B cell (primary cell): ENCODE measurements at regions not wholly inside any gene's neighbourhood (a gene's known extent, or its start where the extent isn't known, plus 50 kb on each side); places are given as distances from the start of the nearest gene placed in this dataset.

Source experiments
- CTCF ChIP-seq: fragments of 200-600 bp; IDR thresholded peaks from one replicate; pipeline ENCODE4 v1.8.0; 2022; ENCODE audit warnings: antibody characterized with exemption, mild to moderate bottlenecking
- EZH2 ChIP-seq: IDR thresholded peaks from 2 replicates; pipeline ENCODE4 v1.6.1; 2012; ENCODE audit warnings: borderline replicate concordance, low read depth, mild to moderate bottlenecking, moderate library complexity, low read length; ENCODE audit not compliant: insufficient read depth, poor library complexity, severe bottlenecking

GRCh38 chr11:38138972-38139371 lies 1540.9 kb upstream of the RAG2 start:
- TF ChIP-seq EZH2: no peak
- no peak for TF ChIP-seq CTCF
